WERI-Rb-1 (cell line): ENCODE measurements at regions not wholly inside any gene's neighbourhood (a gene's known extent, or its start where the extent isn't known, plus 50 kb on each side); places are given as distances from the start of the nearest gene placed in this dataset.

Source experiments
- DNase-seq: peaks from one replicate; pipeline ENCODE4 v3.0.0-alpha.2; 2020
- H3K27ac ChIP-seq: fragments of 250-450 bp; sonication (Bioruptor Pico); 2 replicates; pipeline ENCODE4 v1.5.1; 2020; ENCODE audit warnings: mild to moderate bottlenecking, moderate library complexity
- H3K27me3 ChIP-seq: fragments of 250-450 bp; sonication (Bioruptor Pico); 2 replicates; pipeline ENCODE4 v1.5.1; 2021; ENCODE audit warnings: mild to moderate bottlenecking, low read depth, moderate library complexity; ENCODE audit not compliant: insufficient read depth, severe bottlenecking
- H3K36me3 ChIP-seq: fragments of 250-450 bp; sonication (Bioruptor Pico); 2 replicates; pipeline ENCODE4 v1.5.1; 2020; ENCODE audit warnings: mild to moderate bottlenecking, moderate library complexity
- H3K4me3 ChIP-seq: 2 replicates; pipeline ENCODE4 v1.5.1; 2011; ENCODE audit warnings: low read depth, mild to moderate bottlenecking, control low read depth, low read length
- H3K9me3 ChIP-seq: fragments of 250-450 bp; sonication (Bioruptor Pico); 2 replicates; pipeline ENCODE4 v1.5.1; 2021; ENCODE audit warnings: mild to moderate bottlenecking, moderate library complexity; ENCODE audit not compliant: severe bottlenecking
- TF ChIP-seq, protein P1 (sequence below): IDR thresholded peaks from 2 replicates; pipeline ENCODE4 v1.5.1; 2011; ENCODE audit warnings: low read depth, mild to moderate bottlenecking, control low read depth, inconsistent platforms, low read length

DNA sequence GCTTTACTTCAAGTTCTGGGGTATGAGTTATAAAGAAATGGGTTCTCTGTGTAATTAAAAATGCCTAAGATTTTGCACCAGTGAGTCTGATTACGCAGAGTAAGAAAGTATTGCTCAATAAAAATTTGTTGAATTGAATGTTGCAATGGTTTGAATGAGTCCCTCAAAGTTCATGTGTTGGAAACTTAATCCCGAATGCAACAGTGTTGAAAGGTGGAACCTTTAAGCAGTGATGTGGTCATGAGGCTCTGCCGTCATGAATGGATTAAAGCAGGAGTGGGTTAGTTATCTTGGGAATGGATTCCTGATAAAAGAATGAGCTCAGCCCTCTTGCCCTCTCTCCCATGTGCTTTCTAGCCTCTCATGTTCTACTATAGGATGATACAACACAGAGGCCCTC lies 52.6 kb upstream of the SESN3 start:
- Histone ChIP-seq H3K27me3 (no peaks in the 10 kb centered on the region), H3K4me3 (no peak overlapping the region), H3K27ac (no peak overlapping the region), H3K36me3 (no peaks in the 10 kb centered on the region), H3K9me3 (no peaks in the 10 kb centered on the region)
- DNase-seq, result no peak
- TF ChIP-seq, protein P1, sequence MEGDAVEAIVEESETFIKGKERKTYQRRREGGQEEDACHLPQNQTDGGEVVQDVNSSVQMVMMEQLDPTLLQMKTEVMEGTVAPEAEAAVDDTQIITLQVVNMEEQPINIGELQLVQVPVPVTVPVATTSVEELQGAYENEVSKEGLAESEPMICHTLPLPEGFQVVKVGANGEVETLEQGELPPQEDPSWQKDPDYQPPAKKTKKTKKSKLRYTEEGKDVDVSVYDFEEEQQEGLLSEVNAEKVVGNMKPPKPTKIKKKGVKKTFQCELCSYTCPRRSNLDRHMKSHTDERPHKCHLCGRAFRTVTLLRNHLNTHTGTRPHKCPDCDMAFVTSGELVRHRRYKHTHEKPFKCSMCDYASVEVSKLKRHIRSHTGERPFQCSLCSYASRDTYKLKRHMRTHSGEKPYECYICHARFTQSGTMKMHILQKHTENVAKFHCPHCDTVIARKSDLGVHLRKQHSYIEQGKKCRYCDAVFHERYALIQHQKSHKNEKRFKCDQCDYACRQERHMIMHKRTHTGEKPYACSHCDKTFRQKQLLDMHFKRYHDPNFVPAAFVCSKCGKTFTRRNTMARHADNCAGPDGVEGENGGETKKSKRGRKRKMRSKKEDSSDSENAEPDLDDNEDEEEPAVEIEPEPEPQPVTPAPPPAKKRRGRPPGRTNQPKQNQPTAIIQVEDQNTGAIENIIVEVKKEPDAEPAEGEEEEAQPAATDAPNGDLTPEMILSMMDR, result no peak

DNA sequence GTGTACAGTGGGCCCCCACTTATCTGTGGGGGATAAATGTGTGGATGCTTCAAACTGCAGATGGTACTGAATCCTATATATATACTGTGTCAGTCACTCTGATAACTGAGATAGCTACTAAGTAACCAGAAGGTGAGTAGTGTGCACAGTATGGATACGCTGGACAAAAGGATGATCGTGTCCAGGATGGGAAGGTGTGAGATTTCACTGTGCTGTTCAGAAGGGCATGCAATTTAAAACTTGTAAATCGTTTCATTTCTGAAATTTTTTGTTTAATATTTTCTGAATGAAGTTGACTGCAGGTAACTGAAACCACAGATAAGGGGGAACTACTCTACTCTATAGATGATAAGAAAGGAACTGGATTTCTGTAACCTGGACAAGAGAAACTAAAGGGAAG lies 52.1 kb upstream of the SESN3 start:
- H3K4me3 ChIP-seq, result no peak overlapping the region
- no peaks in the 10 kb centered on the region for H3K9me3 ChIP-seq
- no peak for DNase-seq
- no peak overlapping the region for H3K27ac ChIP-seq
- H3K36me3 ChIP-seq, result no peaks in the 10 kb centered on the region
- no peaks in the 10 kb centered on the region for H3K27me3 ChIP-seq
- TF ChIP-seq, protein P1, result no peak

DNA sequence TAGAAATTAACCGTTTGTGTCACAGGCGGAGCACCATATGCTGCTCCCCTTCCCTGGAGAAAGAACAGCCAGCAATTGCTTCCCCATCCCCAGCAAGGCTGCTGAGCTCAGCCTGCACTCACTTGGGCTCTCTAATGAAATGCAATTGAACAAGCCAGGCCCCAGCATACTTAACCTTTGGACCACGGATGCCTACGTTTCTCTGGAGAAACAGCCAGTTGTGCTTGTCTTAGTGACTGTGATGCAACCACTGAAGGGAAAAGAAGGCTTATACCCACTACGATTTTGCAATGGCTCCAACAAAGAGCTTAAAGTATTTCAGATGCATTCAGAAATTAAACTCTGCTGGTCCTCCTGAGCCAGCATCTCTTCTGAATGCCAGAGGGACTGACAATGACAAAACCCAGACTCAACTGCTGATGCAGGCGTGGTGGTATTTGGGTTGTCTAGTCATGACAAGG lies 51.3 kb upstream of the SESN3 start:
- Histone ChIP-seq H3K36me3 (no peaks in the 10 kb centered on the region), H3K27me3 (no peaks in the 10 kb centered on the region), H3K4me3 (no peak overlapping the region), H3K9me3 (no peaks in the 10 kb centered on the region), H3K27ac (no peak overlapping the region)
- TF ChIP-seq, protein P1, result no peak
- DNase-seq, result no peak
